KMS-11 (cell line): ENCODE measurements at regions not wholly inside any gene's neighbourhood (a gene's known extent, or its start where the extent isn't known, plus 50 kb on each side); places are given as distances from the start of the nearest gene placed in this dataset.

Experiments used
- H2AFZ ChIP-seq: fragments of 200-600 bp; sonication (generic); 2 replicates; pipeline ENCODE4 v1.6.1; 2016; ENCODE audit warnings: antibody characterized with exemption, mixed run types, low read depth
- H3K27ac ChIP-seq: fragments of 200-600 bp; sonication (generic); 2 replicates; pipeline ENCODE4 v1.6.1; 2016; ENCODE audit warnings: mild to moderate bottlenecking, mixed run types
- H3K27me3 ChIP-seq: fragments of 200-600 bp; sonication (generic); 2 replicates; pipeline ENCODE4 v1.6.1; 2017; ENCODE audit warnings: mild to moderate bottlenecking, low read depth, mixed run types, moderate library complexity; ENCODE audit not compliant: insufficient read depth
- H3K36me3 ChIP-seq: fragments of 200-600 bp; sonication (generic); 2 replicates; pipeline ENCODE4 v1.6.1; 2017; ENCODE audit warnings: mild to moderate bottlenecking, mixed run types; ENCODE audit not compliant: insufficient read depth
- H3K4me1 ChIP-seq: fragments of 200-600 bp; sonication (generic); 2 replicates; pipeline ENCODE4 v1.6.1; 2016; ENCODE audit warnings: mild to moderate bottlenecking, low read depth, mixed run types; ENCODE audit not compliant: poor library complexity, severe bottlenecking
- H3K4me2 ChIP-seq: fragments of 200-600 bp; sonication (generic); 2 replicates; pipeline ENCODE4 v1.7.0; 2016; ENCODE audit warnings: mild to moderate bottlenecking, mixed run types
- H3K4me3 ChIP-seq: fragments of 200-600 bp; sonication (generic); IDR thresholded peaks from 2 replicates; pipeline ENCODE4 v1.6.1; 2017; ENCODE audit warnings: low read depth, low read length, mixed read lengths; ENCODE audit not compliant: insufficient read depth
- H3K79me2 ChIP-seq: fragments of 200-600 bp; sonication (generic); 2 replicates; pipeline ENCODE4 v1.6.1; 2016; ENCODE audit warnings: low read depth, mixed run types; ENCODE audit not compliant: insufficient read depth
- H3K9ac ChIP-seq: fragments of 200-600 bp; sonication (generic); 2 replicates; pipeline ENCODE4 v1.6.1; 2016; ENCODE audit warnings: mild to moderate bottlenecking, mixed run types
- H4K20me1 ChIP-seq: fragments of 200-600 bp; sonication (generic); 2 replicates; pipeline ENCODE4 v1.6.1; 2016; ENCODE audit warnings: mild to moderate bottlenecking, mixed run types; ENCODE audit not compliant: insufficient read depth
- TF ChIP-seq, protein P1 (sequence below): fragments of 200-600 bp; sonication (generic); conservative IDR thresholded peaks from 2 replicates; pipeline ENCODE4 v1.6.1; 2017; ENCODE audit warnings: low read depth, mild to moderate bottlenecking, antibody characterized with exemption, low read length, moderate library complexity, mixed read lengths

- Histone ChIP-seq H2AFZ (no peak overlapping the region), H3K9ac (no peak overlapping the region), H3K27me3 (no peaks in the 10 kb centered on the region), H3K27ac (no peak overlapping the region), H4K20me1 (no peaks in the 10 kb centered on the region), H3K4me3 (no peak overlapping the region), H3K79me2 (no peaks in the 10 kb centered on the region), H3K4me2 (no peak overlapping the region), H3K36me3 (no peaks in the 10 kb centered on the region), H3K4me1 (no peaks in the 10 kb centered on the region)
- TF ChIP-seq, protein P1, sequence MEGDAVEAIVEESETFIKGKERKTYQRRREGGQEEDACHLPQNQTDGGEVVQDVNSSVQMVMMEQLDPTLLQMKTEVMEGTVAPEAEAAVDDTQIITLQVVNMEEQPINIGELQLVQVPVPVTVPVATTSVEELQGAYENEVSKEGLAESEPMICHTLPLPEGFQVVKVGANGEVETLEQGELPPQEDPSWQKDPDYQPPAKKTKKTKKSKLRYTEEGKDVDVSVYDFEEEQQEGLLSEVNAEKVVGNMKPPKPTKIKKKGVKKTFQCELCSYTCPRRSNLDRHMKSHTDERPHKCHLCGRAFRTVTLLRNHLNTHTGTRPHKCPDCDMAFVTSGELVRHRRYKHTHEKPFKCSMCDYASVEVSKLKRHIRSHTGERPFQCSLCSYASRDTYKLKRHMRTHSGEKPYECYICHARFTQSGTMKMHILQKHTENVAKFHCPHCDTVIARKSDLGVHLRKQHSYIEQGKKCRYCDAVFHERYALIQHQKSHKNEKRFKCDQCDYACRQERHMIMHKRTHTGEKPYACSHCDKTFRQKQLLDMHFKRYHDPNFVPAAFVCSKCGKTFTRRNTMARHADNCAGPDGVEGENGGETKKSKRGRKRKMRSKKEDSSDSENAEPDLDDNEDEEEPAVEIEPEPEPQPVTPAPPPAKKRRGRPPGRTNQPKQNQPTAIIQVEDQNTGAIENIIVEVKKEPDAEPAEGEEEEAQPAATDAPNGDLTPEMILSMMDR = no peak
Measured at GRCh38 chr13:97548138-97548537, 114.2 kb downstream of the RAP2A start.

GRCh38 chr13:97548711-97549110, 114.7 kb downstream of the RAP2A start:
- Histone ChIP-seq H3K36me3 (no peaks in the 10 kb centered on the region), H3K79me2 (no peaks in the 10 kb centered on the region), H3K4me3 (no peak overlapping the region), H3K4me2 (no peak overlapping the region), H3K4me1 (no peaks in the 10 kb centered on the region), H3K27ac (no peak overlapping the region), H2AFZ (no peak overlapping the region), H3K27me3 (no peaks in the 10 kb centered on the region), H3K9ac (no peak overlapping the region), H4K20me1 (no peaks in the 10 kb centered on the region)
- TF ChIP-seq, protein P1 = no peak

DNA sequence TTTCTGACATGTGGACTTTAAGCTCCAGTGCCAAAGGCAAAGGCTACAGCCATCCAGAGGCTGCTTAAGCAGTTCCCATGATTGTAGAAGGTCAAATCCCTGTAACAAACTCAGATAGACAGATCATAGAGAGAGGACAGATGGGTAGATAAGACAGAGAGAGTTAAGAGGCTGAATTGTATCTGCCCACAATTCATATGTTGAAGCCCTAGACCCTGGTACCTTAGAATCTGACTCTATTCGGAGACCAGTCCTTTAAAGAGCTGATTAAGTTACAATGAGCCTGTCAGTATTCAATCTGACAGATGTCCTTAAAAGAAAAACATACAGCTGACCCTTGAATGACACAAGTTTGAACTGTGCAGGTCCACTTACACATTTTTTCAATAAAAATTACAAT, 115.2 kb downstream of the RAP2A start:
- Histone ChIP-seq H3K4me1 (no peaks in the 10 kb centered on the region), H3K4me3 (no peak overlapping the region), H4K20me1 (no peaks in the 10 kb centered on the region), H2AFZ (no peak overlapping the region), H3K9ac (no peak overlapping the region), H3K27ac (no peak overlapping the region), H3K4me2 (no peak overlapping the region), H3K79me2 (no peaks in the 10 kb centered on the region), H3K27me3 (no peaks in the 10 kb centered on the region), H3K36me3 (no peaks in the 10 kb centered on the region)
- TF ChIP-seq, protein P1 = no peak

DNA sequence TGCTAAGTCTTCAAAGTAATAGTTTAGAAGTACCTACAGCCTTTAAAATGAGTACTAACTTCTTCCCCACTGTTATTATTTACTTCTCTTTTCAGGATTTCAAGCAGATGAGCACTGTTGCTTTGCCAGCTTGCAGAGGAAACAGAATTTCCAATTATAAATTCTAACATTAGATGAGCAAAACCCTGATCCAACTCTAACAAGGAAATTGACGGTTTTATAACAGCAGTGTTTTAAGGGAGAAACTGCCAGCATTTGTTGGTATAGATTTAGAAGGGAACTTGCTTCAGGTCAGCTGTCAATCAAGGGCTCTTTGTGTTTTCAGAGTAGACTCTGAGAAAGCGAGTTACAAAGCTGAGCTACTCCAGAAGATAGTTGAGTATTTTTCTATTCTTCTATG, 120.5 kb downstream of the RAP2A start:
- H3K9ac ChIP-seq = no peak overlapping the region
- H4K20me1 ChIP-seq = no peaks in the 10 kb centered on the region
- H3K79me2 ChIP-seq = no peaks in the 10 kb centered on the region
- no peak overlapping the region for H3K4me2 ChIP-seq
- H3K27me3 ChIP-seq = no peaks in the 10 kb centered on the region
- H3K4me3 ChIP-seq = no peak overlapping the region
- H3K4me1 ChIP-seq = no peaks in the 10 kb centered on the region
- TF ChIP-seq, protein P1 = no peak
- no peaks in the 10 kb centered on the region for H3K36me3 ChIP-seq
- H2AFZ ChIP-seq = no peak overlapping the region
- H3K27ac ChIP-seq = no peak overlapping the region
